GM18502 (cell line): ENCODE measurements at regions not wholly inside any gene's neighbourhood (a gene's known extent, or its start where the extent isn't known, plus 50 kb on each side); places are given as distances from the start of the nearest gene placed in this dataset.
"Not testable (repeated sequence)": the region's sequence is repeated elsewhere in the genome, so short reads cannot be mapped to it uniquely, and the experiment has no call there.

ENCODE experiments used
- ATAC-seq: cut with Tn5 transposase; IDR thresholded peaks from one replicate; pipeline ENCODE4 v1.9.1; 2021; ENCODE audit warnings: mild to moderate bottlenecking; ENCODE audit not compliant: unreplicated experiment, poor library complexity

DNA sequence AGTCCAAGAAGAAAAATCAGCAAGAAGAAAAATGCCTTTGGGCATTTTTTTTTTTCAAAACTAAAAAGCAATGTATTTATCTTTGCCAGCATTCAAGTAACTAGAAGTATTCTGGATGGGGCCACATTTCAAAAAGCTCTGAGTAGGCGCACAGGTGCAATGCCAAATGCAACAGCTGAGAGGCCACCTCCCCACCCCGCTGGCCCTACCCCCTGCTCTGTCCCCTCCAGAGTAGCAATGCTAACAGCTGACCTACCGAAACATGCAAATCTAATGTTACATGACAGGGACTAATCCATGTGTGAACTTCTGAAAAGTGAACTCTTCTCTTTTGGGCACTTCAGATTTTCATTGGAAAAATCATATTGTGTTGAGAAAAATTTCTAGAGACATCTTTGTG lies 153.7 kb upstream of the SLC38A2 start:
- no peak for ATAC-seq

DNA sequence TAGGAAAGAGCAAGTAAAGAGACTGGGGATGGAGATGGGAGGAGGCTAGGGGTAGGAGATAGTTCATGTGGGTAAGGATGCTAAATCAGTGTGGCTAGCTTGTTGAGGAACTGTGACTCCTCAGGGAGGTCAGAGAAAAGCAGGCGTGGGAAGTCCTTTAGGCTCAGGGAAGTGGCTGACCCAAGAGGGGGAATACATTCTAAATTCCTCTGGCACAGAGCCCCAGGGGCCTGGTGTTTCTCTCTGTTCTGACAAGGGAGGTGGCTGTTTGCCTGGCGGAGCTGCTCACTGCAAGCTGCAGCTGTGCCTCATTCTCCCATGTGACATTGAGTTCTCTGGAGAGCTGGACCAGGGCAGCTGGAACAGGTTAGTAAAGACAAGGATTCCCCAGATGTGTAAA lies 152.2 kb upstream of the SLC38A2 start:
- ATAC-seq: no peak

DNA sequence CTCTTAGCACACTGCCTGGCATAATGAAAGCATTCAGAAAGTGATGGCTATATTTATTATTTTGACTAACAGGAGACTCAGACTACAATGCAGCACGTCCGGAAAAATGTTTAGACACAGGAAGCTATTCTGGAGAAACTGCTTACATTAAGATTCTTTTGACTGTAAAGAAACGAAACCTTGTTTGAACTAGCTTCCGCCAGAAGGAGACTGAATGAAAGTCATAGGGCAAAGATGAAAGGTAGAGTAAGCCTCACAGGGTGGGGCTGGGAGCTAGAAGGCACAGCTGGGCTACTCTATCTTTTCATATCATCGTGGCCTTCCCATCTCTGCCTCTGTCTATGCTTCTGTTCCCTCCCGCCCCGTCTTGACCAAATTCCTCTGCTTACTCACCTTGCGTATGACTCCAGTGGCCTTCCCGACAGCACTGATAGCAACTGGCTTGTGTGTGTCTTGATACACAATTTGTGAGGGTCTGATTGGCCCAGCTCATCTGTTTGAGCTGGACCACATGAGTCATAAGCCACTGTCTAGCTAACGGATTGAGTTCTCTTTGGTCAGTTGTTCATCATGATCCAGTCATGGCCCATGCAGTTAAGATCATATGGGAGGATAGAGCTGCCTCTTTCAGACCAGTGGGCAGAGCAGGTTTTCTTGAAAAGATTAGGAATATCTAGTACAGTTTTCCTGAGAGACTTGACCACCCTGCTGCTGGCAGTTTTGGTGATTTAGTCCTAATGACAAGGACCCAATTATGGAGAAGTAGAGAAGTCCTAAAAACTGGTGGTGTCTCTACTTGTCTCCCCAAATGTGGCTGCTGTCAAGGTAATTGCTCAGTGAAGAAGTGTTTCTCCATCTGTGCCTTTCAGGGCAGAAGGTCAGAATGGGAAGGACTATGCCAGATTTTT lies 151.5 kb upstream of the SLC38A2 start:
- ATAC-seq: peak; percentile 77

DNA sequence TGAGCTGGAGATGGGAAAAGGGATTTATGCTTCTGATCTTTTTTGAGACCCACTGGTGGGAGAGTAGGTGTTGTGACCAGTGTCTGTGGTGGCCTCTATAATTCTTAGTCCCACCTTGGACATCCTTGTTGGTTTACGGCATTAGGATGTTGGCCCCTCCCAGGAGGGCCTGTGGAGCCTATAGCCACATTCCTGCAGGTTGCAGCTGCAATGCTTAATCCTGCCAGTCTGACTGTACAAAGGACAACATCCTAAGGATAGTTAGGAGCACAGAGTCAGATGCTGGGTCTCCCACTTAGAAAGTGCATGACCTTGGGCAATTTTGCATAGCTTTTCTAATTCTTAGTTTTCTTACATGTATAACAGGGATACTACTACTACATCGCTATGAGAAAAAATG lies 150.9 kb upstream of the SLC38A2 start:
- no peak for ATAC-seq

DNA sequence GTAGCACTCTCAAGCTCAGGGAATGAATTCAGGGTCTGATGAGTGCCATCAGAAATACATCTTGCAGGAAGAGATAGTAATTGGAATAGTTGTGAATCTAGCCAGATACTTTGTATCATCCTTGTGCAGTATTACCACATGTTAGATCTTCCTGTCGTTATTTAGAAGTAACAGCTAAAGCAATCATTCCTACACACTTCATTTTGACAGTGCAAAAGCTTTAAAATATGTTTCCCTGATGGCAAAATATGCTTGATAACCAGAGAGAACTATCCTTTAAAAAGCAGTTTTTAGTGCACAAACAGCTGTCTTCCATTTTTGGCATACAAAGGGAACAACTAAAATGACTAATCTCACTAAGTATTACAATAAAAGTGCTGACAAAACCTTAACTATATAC lies 149.5 kb upstream of the SLC38A2 start:
- ATAC-seq: no peak

DNA sequence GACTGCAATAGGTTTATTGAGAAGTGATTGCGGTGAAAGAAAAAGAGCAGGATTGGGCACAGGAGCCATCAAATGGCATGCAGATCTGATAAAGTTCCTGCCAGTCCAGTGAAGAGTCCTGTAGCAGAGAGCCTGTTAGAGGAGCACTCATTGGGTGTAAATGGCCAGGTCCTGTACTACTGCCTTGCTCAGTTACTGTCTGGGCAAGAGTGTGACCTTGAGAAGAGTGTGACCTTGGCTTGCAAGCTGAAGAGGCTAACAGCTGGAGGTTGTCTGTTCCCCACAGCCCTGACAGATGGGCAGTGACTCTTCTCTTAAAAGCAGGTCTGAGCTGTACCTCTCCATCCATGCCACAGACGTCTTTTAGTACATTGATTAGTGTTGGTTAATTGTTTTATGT lies 148.6 kb upstream of the SLC38A2 start:
- no peak for ATAC-seq

DNA sequence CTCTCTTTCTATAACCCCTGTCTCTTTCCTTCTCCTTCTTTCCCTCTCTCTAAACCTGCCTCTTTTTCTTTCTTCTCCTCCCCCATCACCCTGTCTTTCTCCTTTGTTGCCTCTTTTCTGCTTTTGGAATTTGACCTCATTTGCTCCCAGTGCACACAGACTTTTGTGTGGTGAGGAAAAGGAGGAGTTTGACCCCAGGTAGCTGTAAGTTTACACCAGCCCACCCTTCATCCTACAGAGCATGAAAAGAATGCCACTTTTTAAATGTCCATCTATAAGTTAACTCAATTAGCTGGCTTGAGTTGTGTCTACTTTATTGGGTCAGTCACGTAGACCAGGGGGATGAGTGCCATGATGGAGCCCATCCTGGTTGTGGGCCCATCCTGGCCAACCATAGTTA lies 146.8 kb upstream of the SLC38A2 start:
- ATAC-seq: no peak

DNA sequence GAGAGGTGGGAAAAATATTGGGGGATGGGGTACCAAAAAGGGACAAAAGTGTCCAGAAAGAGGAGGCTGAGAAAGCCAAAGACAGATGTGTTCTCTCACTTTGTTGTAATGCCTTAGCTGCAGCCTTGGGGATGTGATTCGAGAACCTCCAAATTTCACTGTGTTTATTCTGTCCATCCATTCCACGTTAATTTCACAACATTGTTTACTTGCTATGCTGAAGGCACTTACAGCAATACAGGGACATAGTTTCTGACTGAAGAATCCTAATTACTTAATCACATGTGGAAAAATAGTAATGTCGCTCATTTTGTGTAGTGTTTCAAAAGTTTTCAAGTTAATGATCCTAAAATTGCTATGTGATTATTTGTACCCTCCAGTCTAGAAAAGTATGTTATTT lies 146.2 kb upstream of the SLC38A2 start:
- ATAC-seq: no peak

DNA sequence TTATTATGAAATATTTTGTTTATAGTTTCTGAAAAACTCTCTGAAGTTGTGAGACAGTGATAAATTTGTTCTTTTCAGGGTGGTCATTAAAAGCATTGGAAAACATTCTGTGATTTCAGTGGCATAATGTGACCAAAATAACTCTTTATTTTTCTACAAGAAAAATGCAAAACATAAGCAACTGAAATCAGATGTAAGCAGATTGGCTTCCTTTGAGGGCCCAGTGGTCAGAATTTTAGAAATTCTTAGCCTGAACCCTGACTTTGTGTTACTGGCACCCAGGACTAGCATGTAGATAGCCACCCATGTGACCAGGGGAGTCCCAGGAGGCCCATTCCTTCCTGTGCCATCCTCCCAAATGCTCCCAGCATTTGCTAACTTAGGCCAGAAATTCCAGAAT lies 145.6 kb upstream of the SLC38A2 start:
- ATAC-seq: no peak

DNA sequence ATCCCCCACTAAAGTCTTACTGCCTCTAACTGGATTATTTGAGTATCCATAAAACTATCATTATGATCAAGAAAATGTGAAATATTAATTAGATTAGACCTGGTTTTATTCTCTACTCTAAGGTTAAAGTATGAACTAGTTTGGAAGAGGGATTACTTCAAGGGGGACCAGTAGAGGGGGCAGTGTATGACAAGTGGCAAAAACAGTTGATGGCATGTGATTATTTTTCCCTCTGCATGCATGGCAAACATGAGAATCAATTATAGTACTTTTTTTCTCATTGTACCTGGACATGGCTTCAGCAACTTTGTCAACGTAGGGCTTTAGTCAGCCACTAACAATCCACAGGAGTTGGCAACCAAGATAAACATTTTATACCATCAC lies 145.0 kb upstream of the SLC38A2 start:
- peak; percentile 31 for ATAC-seq

DNA sequence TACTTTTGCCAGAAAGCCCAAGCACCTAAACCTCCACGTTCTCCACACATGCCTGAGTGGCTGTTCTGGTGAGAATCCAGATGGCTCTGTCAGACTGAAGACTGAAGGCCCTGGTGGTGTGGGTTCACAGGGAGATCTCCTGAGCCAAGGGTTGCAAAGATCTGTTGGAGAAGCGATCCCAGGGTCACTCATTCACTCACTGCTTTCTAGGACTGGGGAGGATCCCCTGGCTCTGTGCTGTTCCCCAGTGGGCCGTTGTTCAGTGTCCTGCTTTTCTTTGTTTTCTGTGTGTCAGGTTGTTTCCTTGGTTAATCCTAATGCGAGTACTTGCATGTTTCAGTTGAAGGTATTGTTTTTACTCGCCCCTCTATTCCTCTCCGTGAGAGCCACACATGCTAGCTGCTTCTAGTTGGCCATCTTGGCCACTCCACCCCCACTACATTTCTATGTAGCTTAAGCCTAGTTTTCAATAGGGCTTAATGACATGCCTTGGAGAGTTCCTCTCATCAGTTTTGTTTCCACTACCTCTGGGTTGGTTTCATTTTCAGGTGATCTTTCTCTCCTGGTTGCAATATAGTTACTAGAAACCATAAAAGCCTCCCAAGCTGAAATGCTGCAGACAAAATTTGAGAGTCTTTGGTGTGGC lies 144.5 kb upstream of the SLC38A2 start:
- peak; percentile 95 for ATAC-seq

DNA sequence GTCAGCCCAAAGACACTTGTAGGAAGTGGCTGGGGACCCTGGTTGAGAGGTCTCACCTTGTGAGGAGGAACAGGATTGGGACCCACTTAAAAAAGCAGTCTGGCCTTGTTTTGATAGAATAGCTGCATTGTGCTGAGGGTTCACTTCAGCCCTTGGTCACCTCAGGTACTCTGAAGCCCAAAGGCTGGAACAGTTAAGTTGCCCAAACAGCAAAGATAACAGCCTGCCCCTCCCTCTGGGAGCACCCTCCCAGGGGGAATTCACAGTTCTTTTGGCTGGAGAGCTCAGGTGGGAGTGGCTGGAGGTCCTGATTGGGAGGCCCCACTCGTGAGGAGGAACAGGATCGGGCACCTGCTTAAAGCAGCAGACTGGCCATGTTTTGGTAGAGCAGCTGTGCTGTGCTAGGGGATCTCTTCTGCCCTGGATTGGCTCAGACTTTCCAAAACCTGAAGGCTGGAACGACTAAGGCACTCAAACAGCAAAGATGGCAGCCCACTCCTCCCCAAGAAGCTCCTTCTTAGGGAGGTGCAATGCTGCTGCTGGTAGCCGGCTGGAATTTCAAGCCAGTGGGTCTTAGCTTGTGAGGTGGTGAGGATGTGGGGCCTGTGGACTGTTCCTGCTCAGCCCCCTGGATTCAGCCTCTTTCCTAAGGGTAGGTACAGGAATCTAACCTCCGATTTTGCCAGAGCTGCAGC lies 143.8 kb upstream of the SLC38A2 start:
- no peak for ATAC-seq

DNA sequence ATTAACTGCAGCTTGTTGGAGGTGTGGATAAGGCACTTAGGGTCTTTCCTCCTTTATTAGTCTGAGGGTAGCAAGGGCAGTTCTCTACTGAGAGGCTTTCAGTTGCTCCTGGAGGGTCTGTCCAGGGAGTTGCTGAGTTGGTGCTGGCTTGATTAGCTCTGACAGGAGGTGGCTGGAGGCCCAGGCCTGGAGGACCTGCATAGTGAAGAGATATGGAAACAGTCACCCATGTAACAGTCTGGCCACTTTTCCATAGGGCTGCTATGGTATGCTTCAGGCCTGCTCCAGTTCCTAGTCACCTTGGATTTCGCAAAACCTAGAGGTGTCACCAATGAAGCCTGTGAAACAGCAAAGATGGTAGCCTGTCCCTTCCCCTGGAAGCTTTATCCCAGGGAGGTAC lies 143.3 kb upstream of the SLC38A2 start:
- no peak for ATAC-seq

DNA sequence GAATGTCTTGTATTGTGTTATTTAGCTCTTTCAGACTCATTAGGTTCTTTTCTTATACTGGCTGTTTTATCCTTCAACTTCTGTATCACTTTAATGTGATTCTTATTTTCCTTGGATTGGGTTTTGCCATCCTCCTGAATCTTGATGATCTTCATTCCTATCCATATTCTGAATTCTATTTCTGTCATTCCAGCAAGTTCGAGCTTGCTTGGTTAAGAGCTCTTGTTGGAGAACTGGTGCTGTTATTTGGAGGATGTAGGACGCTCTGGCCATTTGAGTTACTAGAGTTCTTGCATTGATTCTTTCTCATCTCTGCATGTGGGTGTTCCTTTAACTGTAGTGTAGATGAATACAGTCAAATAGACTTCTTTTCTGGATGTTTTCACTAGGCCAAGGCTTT lies 142.3 kb upstream of the SLC38A2 start:
- no peak for ATAC-seq

DNA sequence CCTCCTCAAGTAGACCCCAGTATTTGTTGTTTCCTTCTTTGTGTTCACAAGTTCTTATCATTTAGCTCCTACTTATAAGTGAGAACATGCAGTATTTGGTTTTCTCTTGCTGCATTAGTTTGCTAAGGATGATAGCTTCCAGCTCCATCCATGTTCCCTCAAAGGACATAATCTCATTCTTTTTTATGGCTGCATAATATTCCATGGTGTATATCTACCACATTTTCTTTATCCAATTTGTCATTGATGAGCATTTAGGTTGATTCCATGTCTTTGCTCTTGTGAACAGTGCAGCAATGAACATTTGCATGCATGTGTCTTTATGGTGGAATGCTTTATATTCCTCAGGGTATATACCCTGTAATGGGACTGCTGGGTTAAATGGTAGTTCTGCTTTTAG lies 137.7 kb upstream of the SLC38A2 start:
- not testable (repeated sequence) for ATAC-seq

DNA sequence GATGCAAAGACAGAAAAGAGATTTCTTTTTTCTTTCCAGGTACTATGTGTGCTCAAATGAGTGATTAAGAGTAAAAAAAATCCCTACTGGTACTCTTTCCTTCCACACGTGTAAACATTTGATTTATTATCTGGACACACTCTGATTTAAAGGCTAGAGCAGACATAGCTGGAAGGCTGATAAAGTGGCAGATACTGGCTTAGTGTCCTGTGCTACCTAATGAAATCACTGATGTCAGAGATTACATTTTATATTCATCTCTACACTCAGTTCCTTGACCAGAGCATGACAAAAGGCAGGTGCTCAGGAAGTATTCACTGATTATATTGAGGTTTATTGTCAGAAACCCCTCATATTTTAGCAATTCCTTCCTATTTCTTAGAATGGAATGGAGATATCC lies 136.6 kb upstream of the SLC38A2 start:
- ATAC-seq: no peak

DNA sequence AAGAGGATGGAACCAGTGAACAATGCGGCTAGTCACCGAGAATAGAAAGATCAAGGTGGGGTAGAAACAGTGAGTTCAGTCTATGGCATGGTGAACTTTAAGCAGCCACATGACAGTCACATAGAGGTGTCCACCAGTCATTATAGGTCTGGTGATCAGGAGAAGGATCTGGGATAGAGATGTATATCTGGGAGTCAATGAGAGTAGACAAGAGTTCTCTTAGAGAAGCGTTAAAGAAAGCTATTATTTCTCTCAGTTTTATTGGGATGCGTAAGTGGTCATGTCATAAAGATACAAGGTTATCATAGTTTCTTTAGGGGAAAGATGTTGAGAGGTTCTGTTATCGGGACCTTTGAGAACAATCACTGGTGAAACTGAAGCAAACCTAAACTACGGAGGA lies 136.1 kb upstream of the SLC38A2 start:
- no peak for ATAC-seq

DNA sequence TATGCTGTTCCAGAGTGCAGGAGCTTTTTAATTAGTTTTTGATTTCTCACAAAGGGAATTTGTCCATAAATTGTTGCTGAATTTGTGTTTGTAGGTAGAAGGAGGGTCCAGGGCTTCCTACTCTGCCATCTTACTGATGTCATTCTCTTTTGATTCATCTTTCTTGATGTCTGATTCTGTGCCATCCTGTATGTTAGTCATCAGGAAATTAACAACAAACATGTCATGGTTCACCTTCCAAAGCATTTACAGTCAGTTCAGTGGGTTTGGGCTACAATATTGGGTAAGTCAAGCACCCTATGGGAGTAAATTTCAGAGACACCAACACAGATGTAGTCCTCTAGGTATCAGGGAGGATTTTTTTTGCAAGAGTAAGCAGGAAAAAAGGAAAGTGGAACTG lies 135.2 kb upstream of the SLC38A2 start:
- ATAC-seq: no peak

DNA sequence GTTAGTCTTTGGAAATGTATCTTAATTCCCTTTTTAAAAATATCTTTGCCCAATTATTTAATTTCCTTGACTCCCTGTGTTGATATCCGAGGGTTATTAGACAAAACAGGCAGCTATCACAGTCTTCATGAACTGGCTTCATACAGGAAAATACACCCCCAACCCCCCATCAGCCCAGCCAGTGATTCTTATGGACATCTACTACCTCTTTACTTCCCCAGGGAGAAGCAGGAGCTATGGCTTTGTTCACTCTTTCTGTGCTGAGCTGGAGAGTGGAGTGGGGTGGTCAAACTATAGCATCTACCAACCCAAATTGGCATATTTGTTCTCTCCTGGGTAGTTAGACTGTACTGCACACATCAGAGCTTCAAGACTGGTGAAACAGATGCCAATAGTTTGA lies 134.4 kb upstream of the SLC38A2 start:
- no peak for ATAC-seq

DNA sequence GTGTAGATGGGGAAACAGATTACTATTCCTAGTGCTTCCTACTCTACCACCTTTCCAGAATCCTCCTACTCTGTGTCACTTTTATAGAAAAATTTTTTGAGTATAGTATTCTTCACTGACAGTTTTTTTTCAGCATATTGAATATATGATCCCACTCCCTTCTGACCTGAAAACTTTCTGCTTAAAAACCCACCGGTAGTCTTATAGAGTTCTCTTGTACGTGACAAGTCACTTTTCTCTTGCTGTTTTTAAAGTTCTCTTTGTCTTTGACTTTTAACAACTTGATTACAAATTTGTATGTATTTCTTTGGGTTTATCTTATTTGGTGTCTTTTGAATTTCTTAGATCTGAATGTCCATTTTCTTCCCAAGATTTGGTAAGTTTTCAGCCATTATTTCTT lies 133.6 kb upstream of the SLC38A2 start:
- ATAC-seq: no peak

DNA sequence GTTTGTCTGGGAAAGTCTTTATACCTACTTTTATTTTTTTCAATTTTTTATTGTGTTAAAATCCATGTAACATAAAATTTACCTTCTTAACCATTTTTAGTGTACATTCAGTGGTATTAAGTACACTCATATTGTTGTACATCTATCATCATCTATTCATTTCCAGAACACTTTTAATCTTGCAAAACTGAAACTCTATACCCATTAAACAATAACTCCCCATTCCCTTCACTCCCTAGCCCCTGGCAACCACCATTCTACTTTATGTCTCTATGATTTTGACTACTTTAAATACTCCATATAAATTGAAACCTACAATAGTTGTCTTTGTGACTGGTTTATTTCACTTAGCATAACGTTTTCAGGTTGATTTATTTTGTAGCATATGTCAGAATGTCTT lies 131.9 kb upstream of the SLC38A2 start:
- no peak for ATAC-seq
